ENCODE measurements at regions not wholly inside any gene's neighbourhood (a gene's known extent, or its start where the extent isn't known, plus 50 kb on each side); places are given as distances from the start of the nearest gene placed in this dataset.

GRCh38 chr10:130435961-130436360 lies 299.8 kb downstream of the GLRX3 start (continued):
- no peak for TF ChIP-seq TP53 (CRISPR knock-in tag; IDR thresholded peaks at IDR 0.05)

GRCh38 chr10:130438861-130439260 lies 302.7 kb downstream of the GLRX3 start:
- Histone ChIP-seq H3K4me1 (no peaks in the 10 kb centered on the region), H3K4me2 (no peak overlapping the region), H3K9me3 (no peaks in the 10 kb centered on the region), H3K4me3 (no peak overlapping the region), H3K27ac (no peak overlapping the region)
- DNase-seq (ENCODE audit: low read depth in 1 of 2, low spot score in 1 of 2) (no peak), FAIRE-seq (no peak), ATAC-seq (no peak)
- ChIA-PET POLR2A (no interaction called here), CTCF (no interaction called here)
- TF ChIP-seq ZFP36 (IDR thresholded peaks at IDR 0.05; ENCODE audit: borderline replicate concordance, partially characterized antibody) (no peak), CBX2 (IDR thresholded peaks at IDR 0.05; ENCODE audit: borderline replicate concordance, low read depth) (no peak), SREBF2 (IDR thresholded peaks at IDR 0.05) (no peak), ZC3H11A (IDR thresholded peaks at IDR 0.05) (no peak), CBX8 (IDR thresholded peaks at IDR 0.05) (no peak), HOXB13 (CRISPR knock-in tag; IDR thresholded peaks at IDR 0.05; ENCODE audit: low read depth) (no peak), CTCF (IDR thresholded peaks at IDR 0.05) (no peak), HOXA7 (CRISPR knock-in tag; IDR thresholded peaks at IDR 0.05) (no peak)
- 31% methylated on average over 7 of the region's 7 CpGs for WGBS (ENCODE audit: missing lambda C conversion rate)

GRCh38 chr10:130439766-130440165 lies 303.6 kb downstream of the GLRX3 start:
- TF ChIP-seq GATA3 (IDR thresholded peaks at IDR 0.05; ENCODE audit: borderline replicate concordance) = no peak
- ATAC-seq = no peak
- ChIA-PET CTCF (no interaction called here), POLR2A (no interaction called here)
- 23% methylated on average over 4 of the region's 6 CpGs for WGBS (ENCODE audit: missing lambda C conversion rate)
- Histone ChIP-seq H3K27ac (no peak overlapping the region), H3K4me1 (no peaks in the 10 kb centered on the region), H3K4me3 (no peak overlapping the region), H3K9me3 (no peaks in the 10 kb centered on the region), H3K4me2 (no peak overlapping the region)
- FAIRE-seq = no peak
- no peak for DNase-seq (ENCODE audit: low read depth in 1 of 2, low spot score in 1 of 2)

- ATAC-seq = no peak
- Histone ChIP-seq H3K27ac (no peak overlapping the region), H3K9me3 (no peaks in the 10 kb centered on the region), H3K4me2 (no peak overlapping the region), H3K4me1 (no peaks in the 10 kb centered on the region), H3K4me3 (no peak overlapping the region)
- ChIA-PET POLR2A (no interaction called here), CTCF (no interaction called here)
- 2% methylated on average over 5 of the region's 5 CpGs for WGBS (ENCODE audit: missing lambda C conversion rate)
- TF ChIP-seq ZNF302 (CRISPR knock-in tag; IDR thresholded peaks at IDR 0.05) = no peak
- TF ChIP-seq FOSB (CRISPR knock-in tag; IDR thresholded peaks at IDR 0.05) = no peak
- no peak for TF ChIP-seq ESRRA (IDR thresholded peaks at IDR 0.05; ENCODE audit: borderline replicate concordance, low read length)
- no peak for FAIRE-seq
- no peak for DNase-seq (ENCODE audit: low read depth in 1 of 2, low spot score in 1 of 2)
Measured at GRCh38 chr10:130440494-130440893, 304.3 kb downstream of the GLRX3 start.

- ChIA-PET CTCF (no interaction called here), POLR2A (no interaction called here)
- Histone ChIP-seq H3K4me1 (no peaks in the 10 kb centered on the region), H3K4me3 (no peak overlapping the region), H3K27ac (no peak overlapping the region), H3K9me3 (no peaks in the 10 kb centered on the region), H3K4me2 (no peak overlapping the region)
- WGBS (ENCODE audit: missing lambda C conversion rate) = 49% methylated on average over 14 of the region's 14 CpGs
- DNase-seq (ENCODE audit: low read depth in 1 of 2, low spot score in 1 of 2) (no peak), ATAC-seq (no peak), FAIRE-seq (no peak)
- TF ChIP-seq FOSB (CRISPR knock-in tag; IDR thresholded peaks at IDR 0.05) (no peak), RCOR1 (IDR thresholded peaks at IDR 0.05; ENCODE audit: low read depth, low read length) (no peak), ZSCAN20 (CRISPR knock-in tag; IDR thresholded peaks at IDR 0.05) (no peak), MAZ (IDR thresholded peaks at IDR 0.05; ENCODE audit: borderline replicate concordance, low read depth, low read length) (no peak), KDM5A (IDR thresholded peaks at IDR 0.05) (no peak), NFE2L2 (conservative IDR thresholded peaks at IDR 0.05; ENCODE audit: low read length) (no peak), MAX (IDR thresholded peaks at IDR 0.05) (no peak), PBX3 (IDR thresholded peaks at IDR 0.05) (no peak), POLR2AphosphoS2 (conservative IDR thresholded peaks at IDR 0.05; ENCODE audit: low read length) (no peak), HOXA7 (CRISPR knock-in tag; IDR thresholded peaks at IDR 0.05) (no peak)
Measured at GRCh38 chr10:130440971-130441370, 304.8 kb downstream of the GLRX3 start.

Data from A549 (cell line).